A673 (cell line): ENCODE measurements at regions not wholly inside any gene's neighbourhood (a gene's known extent, or its start where the extent isn't known, plus 50 kb on each side); places are given as distances from the start of the nearest gene placed in this dataset.
"Not testable (repeated sequence)": the region's sequence is repeated elsewhere in the genome, so short reads cannot be mapped to it uniquely, and the experiment has no call there.

Source experiments
- BruUV-seq: library from RNA; stranded (reverse); fragments of 400-500 nt; replicated peaks from 2 replicates; lab custom pipeline; 2021; lab: Mats Ljungman, UMichigan
- CTCF ChIA-PET: fragments of 300-600 bp; sonication (Branson Sonifier 250); formaldehyde crosslinking; loops from one replicate; lab custom pipeline; 2022; ENCODE audit warnings: antibody characterized with exemption; lab: Charles Lee
- POLR2A ChIA-PET: fragments of 300-600 bp; sonication (Branson Sonifier 250); formaldehyde crosslinking; loops from one replicate; lab custom pipeline; 2022; ENCODE audit warnings: antibody characterized with exemption; ENCODE audit not compliant: low non-redundant PET; lab: Charles Lee
- DNase-seq: peaks from one replicate; pipeline ENCODE4 v3.0.0-alpha.2; 2015; ENCODE audit warnings: low spot score
- H3K27ac ChIP-seq: fragments of 200-600 bp; sonication (generic); 2 replicates; pipeline ENCODE4 v1.5.1; 2016; ENCODE audit warnings: mixed run types, low read depth, mild to moderate bottlenecking, mixed read lengths, antibody characterized with exemption, low read length; ENCODE audit not compliant: poor library complexity, severe bottlenecking
- H3K27me3 ChIP-seq: fragments of 200-600 bp; sonication (generic); replicated peaks from 2 replicates; pipeline ENCODE4 v1.6.1; 2017; ENCODE audit warnings: mixed run types, low read depth, mild to moderate bottlenecking, mixed read lengths, antibody characterized with exemption, low read length; ENCODE audit not compliant: insufficient read depth, poor library complexity
- H3K36me3 ChIP-seq: fragments of 200-600 bp; sonication (generic); 2 replicates; pipeline ENCODE4 v1.6.1; 2016; ENCODE audit warnings: mixed run types, mild to moderate bottlenecking, mixed read lengths, antibody characterized with exemption, low read length; ENCODE audit not compliant: insufficient read depth, poor library complexity, severe bottlenecking
- H3K4me1 ChIP-seq: fragments of 200-600 bp; sonication (generic); 2 replicates; pipeline ENCODE4 v1.6.1; 2017; ENCODE audit warnings: mixed run types, mild to moderate bottlenecking, mixed read lengths, antibody characterized with exemption, low read length; ENCODE audit not compliant: insufficient read depth, poor library complexity, severe bottlenecking
- H3K4me3 ChIP-seq: fragments of 200-600 bp; sonication (generic); 2 replicates; pipeline ENCODE4 v1.5.1; 2016; ENCODE audit warnings: low read depth, mixed run types, mild to moderate bottlenecking, mixed read lengths, low read length; ENCODE audit not compliant: poor library complexity, severe bottlenecking
- H3K9me3 ChIP-seq: fragments of 200-600 bp; sonication (generic); 2 replicates; pipeline ENCODE4 v1.6.1; 2016; ENCODE audit warnings: mixed run types, low read depth, mild to moderate bottlenecking, mixed read lengths, antibody characterized with exemption, low read length; ENCODE audit not compliant: poor library complexity, severe bottlenecking
- EZH2 ChIP-seq: fragments of 200-600 bp; sonication (generic); IDR thresholded peaks from 2 replicates; pipeline ENCODE4 v1.6.1; 2017; ENCODE audit warnings: borderline replicate concordance, low read depth, mild to moderate bottlenecking, mixed read lengths, antibody characterized with exemption, low read length; ENCODE audit not compliant: poor library complexity, severe bottlenecking
- intact Hi-C: fragments of 100-400 bp; cut with micrococcal nuclease; formaldehyde crosslinking; loops from one replicate; pipeline ENCODE4 v1.10.0; 2022; ENCODE audit not compliant: unreplicated experiment
- TF ChIP-seq, protein P1 (sequence below): fragments of 300-800, 200-600 bp; sonication (generic); conservative IDR thresholded peaks from 2 replicates; pipeline ENCODE4 v1.5.1; 2017; ENCODE audit warnings: low read depth, mild to moderate bottlenecking, antibody characterized with exemption, low read length, moderate library complexity, mixed read lengths

GRCh38 chr1:233819042-233819441 lies 85.4 kb upstream of the SLC35F3 start:
- Histone ChIP-seq H3K4me1 (no peaks in the 10 kb centered on the region), H3K4me3 (no peak overlapping the region), H3K27me3 (peaks cover 29% of the 10 kb centered on the region), H3K27ac (no peak overlapping the region), H3K9me3 (no peaks in the 10 kb centered on the region), H3K36me3 (no peaks in the 10 kb centered on the region)
- no TSS peak for BruUV-seq
- no peak for DNase-seq
- intact Hi-C loops: no loop called here
- POLR2A ChIA-PET: no interaction called here
- TF ChIP-seq, protein P1, sequence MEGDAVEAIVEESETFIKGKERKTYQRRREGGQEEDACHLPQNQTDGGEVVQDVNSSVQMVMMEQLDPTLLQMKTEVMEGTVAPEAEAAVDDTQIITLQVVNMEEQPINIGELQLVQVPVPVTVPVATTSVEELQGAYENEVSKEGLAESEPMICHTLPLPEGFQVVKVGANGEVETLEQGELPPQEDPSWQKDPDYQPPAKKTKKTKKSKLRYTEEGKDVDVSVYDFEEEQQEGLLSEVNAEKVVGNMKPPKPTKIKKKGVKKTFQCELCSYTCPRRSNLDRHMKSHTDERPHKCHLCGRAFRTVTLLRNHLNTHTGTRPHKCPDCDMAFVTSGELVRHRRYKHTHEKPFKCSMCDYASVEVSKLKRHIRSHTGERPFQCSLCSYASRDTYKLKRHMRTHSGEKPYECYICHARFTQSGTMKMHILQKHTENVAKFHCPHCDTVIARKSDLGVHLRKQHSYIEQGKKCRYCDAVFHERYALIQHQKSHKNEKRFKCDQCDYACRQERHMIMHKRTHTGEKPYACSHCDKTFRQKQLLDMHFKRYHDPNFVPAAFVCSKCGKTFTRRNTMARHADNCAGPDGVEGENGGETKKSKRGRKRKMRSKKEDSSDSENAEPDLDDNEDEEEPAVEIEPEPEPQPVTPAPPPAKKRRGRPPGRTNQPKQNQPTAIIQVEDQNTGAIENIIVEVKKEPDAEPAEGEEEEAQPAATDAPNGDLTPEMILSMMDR: no peak
- TF ChIP-seq EZH2: no peak
- CTCF ChIA-PET: no interaction called here

DNA sequence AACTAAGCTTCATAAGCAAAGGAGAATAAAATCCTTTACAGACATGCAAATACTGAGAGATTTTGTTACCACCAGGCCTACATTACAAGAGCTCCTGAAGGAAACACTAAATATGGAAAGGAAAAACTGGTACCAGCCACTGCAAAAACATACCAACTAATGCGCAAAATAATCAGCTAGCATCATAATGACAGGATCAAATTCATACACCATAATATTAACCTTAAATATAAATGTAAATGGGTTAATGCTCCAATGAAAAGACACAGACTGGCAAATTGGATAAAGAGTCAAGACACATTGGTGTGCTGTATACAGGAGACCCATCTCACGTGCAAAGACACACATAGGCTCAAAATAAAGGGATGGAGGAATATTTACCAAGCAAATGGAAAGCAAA lies 80.3 kb upstream of the SLC35F3 start:
- H3K36me3 ChIP-seq, H3K4me1 ChIP-seq, H3K27me3 ChIP-seq, H3K4me3 ChIP-seq, CTCF ChIA-PET, DNase-seq, BruUV-seq, H3K9me3 ChIP-seq, intact Hi-C loops, H3K27ac ChIP-seq, POLR2A ChIA-PET: not testable (repeated sequence)

- intact Hi-C loops, CTCF ChIA-PET, H3K27me3 ChIP-seq, DNase-seq, POLR2A ChIA-PET, H3K9me3 ChIP-seq, BruUV-seq, H3K4me1 ChIP-seq, H3K27ac ChIP-seq, H3K36me3 ChIP-seq, H3K4me3 ChIP-seq: not testable (repeated sequence)
Measured at GRCh38 chr1:233827937-233828336, 76.5 kb upstream of the SLC35F3 start.

GRCh38 chr1:233828480-233828879 lies 76.0 kb upstream of the SLC35F3 start:
- DNase-seq: no peak
- Histone ChIP-seq H3K27ac (no peak overlapping the region), H3K4me1 (no peaks in the 10 kb centered on the region), H3K4me3 (no peak overlapping the region), H3K9me3 (no peaks in the 10 kb centered on the region), H3K27me3 (no peaks in the 10 kb centered on the region), H3K36me3 (no peaks in the 10 kb centered on the region)
- BruUV-seq: no TSS peak
- intact Hi-C loops: no loop called here
- TF ChIP-seq, protein P1: no peak
- no peak for TF ChIP-seq EZH2
- ChIA-PET POLR2A (no interaction called here), CTCF (no interaction called here)
